ENCODE measurements at regions not wholly inside any gene's neighbourhood (a gene's known extent, or its start where the extent isn't known, plus 50 kb on each side); places are given as distances from the start of the nearest gene placed in this dataset.

GRCh38 chr10:46225597-46225996 is 61.2 kb upstream of the ANTXRL start:
- Histone ChIP-seq H3K4me1 (ENCODE audit: insufficient read depth, low read length, poor library complexity, severe bottlenecking) (peaks cover 15% of the 10 kb centered on the region), H3K4me2 (ENCODE audit: low read depth, low read length, poor library complexity, severe bottlenecking) (no peak overlapping the region), H3K36me3 (ENCODE audit: insufficient read depth, low read length) (0 out of 2 replicates have a peak, but pooled peaks cover 4% of the 10 kb centered on the region), H3K79me2 (ENCODE audit: insufficient read depth, low read length) (no peaks in the 10 kb centered on the region), H3F3A (ENCODE audit: low read depth) (no peaks in the 10 kb centered on the region), H2AFZ (ENCODE audit: low read length) (no peak overlapping the region), H3K9me2 (replicated peaks; ENCODE audit: low read depth, low read length) (no peaks in the 10 kb centered on the region), H3K27me3 (ENCODE audit: insufficient read depth, low read length, poor library complexity, severe bottlenecking) (no peaks in the 10 kb centered on the region), H3K9ac (ENCODE audit: low read depth, low read length, poor library complexity, severe bottlenecking) (no peak overlapping the region), H3K4me3 (ENCODE audit: low read length, poor library complexity, severe bottlenecking) (no peak overlapping the region), H3K9me3 (ENCODE audit: insufficient read depth, low read depth, low read length) (0 out of 2 replicates have a peak, but pooled peaks cover 4% of the 10 kb centered on the region), H4K20me1 (ENCODE audit: insufficient read depth, low read length, poor library complexity, severe bottlenecking) (no peaks in the 10 kb centered on the region)
- no peak for TF ChIP-seq EZH2phosphoT487 (IDR thresholded peaks at IDR 0.05; ENCODE audit: borderline replicate concordance)
- no peak for TF ChIP-seq CTCF (conservative IDR thresholded peaks at IDR 0.05; ENCODE audit: low read length)

- Histone ChIP-seq H4K20me1 (ENCODE audit: insufficient read depth, low read length, poor library complexity, severe bottlenecking) (no peaks in the 10 kb centered on the region), H2AFZ (ENCODE audit: low read length) (no peak overlapping the region), H3K9me2 (replicated peaks; ENCODE audit: low read depth, low read length) (no peaks in the 10 kb centered on the region), H3K9ac (ENCODE audit: low read depth, low read length, poor library complexity, severe bottlenecking) (no peak overlapping the region), H3F3A (ENCODE audit: low read depth) (no peaks in the 10 kb centered on the region), H3K36me3 (ENCODE audit: insufficient read depth, low read length) (0 out of 2 replicates have a peak, but pooled peaks cover 4% of the 10 kb centered on the region), H3K79me2 (ENCODE audit: insufficient read depth, low read length) (no peaks in the 10 kb centered on the region), H3K4me2 (ENCODE audit: low read depth, low read length, poor library complexity, severe bottlenecking) (no peak overlapping the region), H3K27me3 (ENCODE audit: insufficient read depth, low read length, poor library complexity, severe bottlenecking) (no peaks in the 10 kb centered on the region), H3K9me3 (ENCODE audit: insufficient read depth, low read depth, low read length) (0 out of 2 replicates have a peak, but pooled peaks cover 5% of the 10 kb centered on the region), H3K4me3 (ENCODE audit: low read length, poor library complexity, severe bottlenecking) (no peak overlapping the region), H3K4me1 (ENCODE audit: insufficient read depth, low read length, poor library complexity, severe bottlenecking) (peaks cover 9% of the 10 kb centered on the region)
- TF ChIP-seq CTCF (conservative IDR thresholded peaks at IDR 0.05; ENCODE audit: low read length) (no peak), EZH2phosphoT487 (IDR thresholded peaks at IDR 0.05; ENCODE audit: borderline replicate concordance) (no peak)
Measured at GRCh38 chr10:46226232-46226631, 60.6 kb upstream of the ANTXRL start.

- no peaks in the 10 kb centered on the region for H3K27me3 ChIP-seq (ENCODE audit: insufficient read depth, low read length, poor library complexity, severe bottlenecking)
- H3K9me2 ChIP-seq (replicated peaks; ENCODE audit: low read depth, low read length), result no peaks in the 10 kb centered on the region
- 0 out of 2 replicates have a peak, but pooled peaks cover 5% of the 10 kb centered on the region for H3K9me3 ChIP-seq (ENCODE audit: insufficient read depth, low read depth, low read length)
- H3K4me1 ChIP-seq (ENCODE audit: insufficient read depth, low read length, poor library complexity, severe bottlenecking), result peaks cover 5% of the 10 kb centered on the region
- 0 out of 2 replicates have a peak, but pooled peaks cover 4% of the 10 kb centered on the region for H3K36me3 ChIP-seq (ENCODE audit: insufficient read depth, low read length)
- H4K20me1 ChIP-seq (ENCODE audit: insufficient read depth, low read length, poor library complexity, severe bottlenecking), result no peaks in the 10 kb centered on the region
- no peak overlapping the region for H2AFZ ChIP-seq (ENCODE audit: low read length)
- H3K9ac ChIP-seq (ENCODE audit: low read depth, low read length, poor library complexity, severe bottlenecking), result no peak overlapping the region
- no peak for TF ChIP-seq CTCF (conservative IDR thresholded peaks at IDR 0.05; ENCODE audit: low read length)
- TF ChIP-seq EZH2phosphoT487 (IDR thresholded peaks at IDR 0.05; ENCODE audit: borderline replicate concordance), result no peak
- no peaks in the 10 kb centered on the region for H3K79me2 ChIP-seq (ENCODE audit: insufficient read depth, low read length)
- H3K4me3 ChIP-seq (ENCODE audit: low read length, poor library complexity, severe bottlenecking), result no peak overlapping the region
- H3K4me2 ChIP-seq (ENCODE audit: low read depth, low read length, poor library complexity, severe bottlenecking), result no peak overlapping the region
- H3F3A ChIP-seq (ENCODE audit: low read depth), result no peaks in the 10 kb centered on the region
Measured at GRCh38 chr10:46226900-46227558, 59.8 kb upstream of the ANTXRL start.
